ENCODE measurements at regions not wholly inside any gene's neighbourhood (a gene's known extent, or its start where the extent isn't known, plus 50 kb on each side); places are given as distances from the start of the nearest gene placed in this dataset.

GRCh38 chr2:8545695-8546611 is 135.9 kb upstream of the ID2 start:
- Mint-ChIP-seq H3K27me3 (peaks cover 0 to 14% (median 4%) of the 10 kb centered on the region in 5 donors), H3K27ac (peak overlapping the region in 2 of 10 donors; percentile 5 to 31), H3K4me1 (peaks cover 28 to 66% (median 39%) of the 10 kb centered on the region in 4 donors), H3K9me3 (no peaks in the 10 kb centered on the region), H3K36me3 (no peaks in the 10 kb centered on the region), H3K4me3 (no peak overlapping the region)
- DNase-seq, result peak in 1 of 10 donors; percentile 28
- ATAC-seq, result no peak
- POLR2A ChIA-PET, result interaction anchor here (0.6 kb wide), 1 partner anchor 223 kb away, joined by 3 read pairs; no protein-coding TSS in a partner anchor

GRCh38 chr2:8546612-8547283 is 135.1 kb upstream of the ID2 start:
- peak in 1 of 10 donors; percentile 56 for DNase-seq
- Mint-ChIP-seq H3K4me1 (peaks cover 29 to 59% (median 37%) of the 10 kb centered on the region in 4 donors), H3K27ac (peak overlapping the region in 5 of 10 donors; percentile 6 to 44 (median 28)), H3K27me3 (peaks cover 0 to 14% (median 4%) of the 10 kb centered on the region in 5 donors), H3K9me3 (no peaks in the 10 kb centered on the region), H3K4me3 (peak overlapping the region in 1 of 10 donors; percentile 27), H3K36me3 (no peaks in the 10 kb centered on the region)
- no peak for ATAC-seq
- POLR2A ChIA-PET, result no interaction called here

- DNase-seq (peak in 1 of 10 donors; percentile 58), ATAC-seq (no peak)
- Mint-ChIP-seq H3K27me3 (peaks cover 0 to 14% (median 4%) of the 10 kb centered on the region in 5 donors), H3K4me1 (peaks cover 31 to 59% (median 40%) of the 10 kb centered on the region in 4 donors), H3K9me3 (no peaks in the 10 kb centered on the region), H3K27ac (peak overlapping the region in 4 of 10 donors; percentile 6 to 66 (median 36)), H3K36me3 (no peaks in the 10 kb centered on the region), H3K4me3 (peak overlapping the region in 1 of 10 donors; percentile 27)
- POLR2A ChIA-PET, result no interaction called here
These were observed 134.4 kb upstream of the ID2 start for GRCh38 chr2:8547284-8548064.

- POLR2A ChIA-PET, result no interaction called here
- DNase-seq, result peak in 1 of 10 donors; percentile 49
- Mint-ChIP-seq H3K27me3 (peaks cover 0 to 14% (median 4%) of the 10 kb centered on the region in 5 donors), H3K36me3 (no peaks in the 10 kb centered on the region), H3K27ac (peak overlapping the region in 3 of 10 donors; percentile 0 to 63 (median 48)), H3K4me3 (peak overlapping the region in 2 of 10 donors; percentile 24 to 29), H3K4me1 (peaks cover 31 to 52% (median 40%) of the 10 kb centered on the region in 4 donors), H3K9me3 (no peaks in the 10 kb centered on the region)
- no peak for ATAC-seq
These were observed 133.7 kb upstream of the ID2 start for GRCh38 chr2:8548065-8548618.

- H3K27me3 Mint-ChIP-seq, result peaks cover 0 to 14% (median 4%) of the 10 kb centered on the region in 5 donors
- DNase-seq (peak in 1 of 10 donors; percentile 50), ATAC-seq (no peak)
- POLR2A ChIA-PET, result no interaction called here
- H3K4me1 Mint-ChIP-seq, result peaks cover 27 to 48% (median 40%) of the 10 kb centered on the region in 4 donors
- H3K4me3 Mint-ChIP-seq, result no peak overlapping the region
- peaks cover 0 to 2% (median 0%) of the 10 kb centered on the region in 9 donors for H3K9me3 Mint-ChIP-seq
- no peaks in the 10 kb centered on the region for H3K36me3 Mint-ChIP-seq
- H3K27ac Mint-ChIP-seq, result no peak overlapping the region
These were observed 133.2 kb upstream of the ID2 start for GRCh38 chr2:8548619-8549150.

- peaks cover 23 to 45% (median 35%) of the 10 kb centered on the region in 4 donors for H3K4me1 Mint-ChIP-seq
- peaks cover 0 to 3% (median 0%) of the 10 kb centered on the region in 9 donors for H3K9me3 Mint-ChIP-seq
- no peak overlapping the region for H3K4me3 Mint-ChIP-seq
- no peaks in the 10 kb centered on the region for H3K36me3 Mint-ChIP-seq
- DNase-seq (peak in 1 of 10 donors; percentile 31), ATAC-seq (no peak)
- H3K27ac Mint-ChIP-seq, result peak overlapping the region in 2 of 10 donors; percentile 1 to 8
- H3K27me3 Mint-ChIP-seq, result peaks cover 0 to 14% (median 4%) of the 10 kb centered on the region in 5 donors
- POLR2A ChIA-PET, result no interaction called here
These were observed 132.5 kb upstream of the ID2 start for GRCh38 chr2:8549273-8549922.

GRCh38 chr2:8549942-8550341 is 131.9 kb upstream of the ID2 start:
- ATAC-seq, result no peak
- Mint-ChIP-seq H3K27me3 (peaks cover 0 to 14% (median 4%) of the 10 kb centered on the region in 5 donors), H3K4me3 (no peak overlapping the region), H3K9me3 (peaks cover 0 to 3% (median 0%) of the 10 kb centered on the region in 9 donors), H3K4me1 (peaks cover 20 to 39% (median 31%) of the 10 kb centered on the region in 4 donors), H3K36me3 (no peaks in the 10 kb centered on the region), H3K27ac (no peak overlapping the region)
- no peak for DNase-seq
- POLR2A ChIA-PET, result no interaction called here

- no peaks in the 10 kb centered on the region for H3K36me3 Mint-ChIP-seq
- no peak overlapping the region for H3K4me3 Mint-ChIP-seq
- POLR2A ChIA-PET, result no interaction called here
- no peak overlapping the region for H3K27ac Mint-ChIP-seq
- H3K4me1 Mint-ChIP-seq, result peaks cover 15 to 34% (median 28%) of the 10 kb centered on the region in 4 donors
- ATAC-seq (no peak), DNase-seq (no peak)
- peaks cover 0 to 14% (median 4%) of the 10 kb centered on the region in 5 donors for H3K27me3 Mint-ChIP-seq
- H3K9me3 Mint-ChIP-seq, result peaks cover 0 to 6% (median 0%) of the 10 kb centered on the region in 9 donors
These were observed 131.4 kb upstream of the ID2 start for GRCh38 chr2:8550481-8550880.

- ATAC-seq (no peak), DNase-seq (peak in 2 of 10 donors; percentile 11 to 24)
- peaks cover 13 to 30% (median 26%) of the 10 kb centered on the region in 4 donors for H3K4me1 Mint-ChIP-seq
- no peak overlapping the region for H3K4me3 Mint-ChIP-seq
- no peaks in the 10 kb centered on the region for H3K36me3 Mint-ChIP-seq
- peaks cover 0 to 6% (median 0%) of the 10 kb centered on the region in 9 donors for H3K9me3 Mint-ChIP-seq
- H3K27me3 Mint-ChIP-seq, result peaks cover 0 to 14% (median 4%) of the 10 kb centered on the region in 5 donors
- POLR2A ChIA-PET, result no interaction called here
- no peak overlapping the region for H3K27ac Mint-ChIP-seq
These were observed 130.8 kb upstream of the ID2 start for GRCh38 chr2:8550937-8551621.

GRCh38 chr2:8551622-8552074 is 130.2 kb upstream of the ID2 start:
- no peak overlapping the region for H3K4me3 Mint-ChIP-seq
- peak overlapping the region in 3 of 10 donors; percentile 2 to 30 (median 2) for H3K27ac Mint-ChIP-seq
- peaks cover 0 to 14% (median 4%) of the 10 kb centered on the region in 5 donors for H3K27me3 Mint-ChIP-seq
- DNase-seq (peak in 2 of 10 donors; percentile 14 to 30), ATAC-seq (peak in 1 of 2 donors; percentile 27)
- H3K36me3 Mint-ChIP-seq, result no peaks in the 10 kb centered on the region
- POLR2A ChIA-PET, result no interaction called here
- H3K9me3 Mint-ChIP-seq, result peaks cover 0 to 6% (median 0%) of the 10 kb centered on the region in 9 donors
- peaks cover 9 to 25% (median 23%) of the 10 kb centered on the region in 4 donors for H3K4me1 Mint-ChIP-seq
